ENCODE measurements at regions not wholly inside any gene's neighbourhood (a gene's known extent, or its start where the extent isn't known, plus 50 kb on each side); places are given as distances from the start of the nearest gene placed in this dataset.

DNA sequence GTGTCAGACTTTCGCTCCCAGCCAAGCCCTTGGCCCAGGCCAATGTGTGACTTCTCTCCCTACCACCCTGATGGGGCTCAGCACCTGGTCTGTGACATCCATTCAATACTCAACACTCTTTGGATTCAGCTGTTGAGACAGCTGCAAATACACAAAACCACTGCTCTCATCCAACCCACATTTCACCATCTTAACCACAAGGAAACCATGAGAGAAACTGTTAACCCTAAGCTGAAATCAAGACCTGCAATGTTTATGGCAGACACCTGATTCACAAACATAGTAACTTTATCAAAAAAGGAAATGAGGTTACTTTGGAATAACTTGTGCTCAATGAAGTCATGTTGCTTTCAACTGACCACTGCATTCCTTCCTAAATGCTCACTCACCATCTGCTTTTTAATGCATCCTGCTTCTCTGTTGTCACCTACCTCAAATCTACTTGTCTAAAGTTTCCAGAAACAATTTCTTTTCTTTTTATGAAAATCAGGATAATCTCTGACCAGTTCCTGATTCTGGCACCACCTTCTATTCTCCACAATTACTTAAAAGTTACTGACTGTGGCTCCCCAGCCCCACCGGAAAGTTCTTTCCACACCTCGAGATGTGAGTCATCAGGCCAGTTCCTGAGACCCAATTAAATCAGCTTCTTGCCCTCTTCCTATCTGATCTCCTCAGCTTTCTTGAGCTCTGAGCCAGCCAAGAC, 88.2 kb downstream of the NOG start:
- TF ChIP-seq, protein P1, sequence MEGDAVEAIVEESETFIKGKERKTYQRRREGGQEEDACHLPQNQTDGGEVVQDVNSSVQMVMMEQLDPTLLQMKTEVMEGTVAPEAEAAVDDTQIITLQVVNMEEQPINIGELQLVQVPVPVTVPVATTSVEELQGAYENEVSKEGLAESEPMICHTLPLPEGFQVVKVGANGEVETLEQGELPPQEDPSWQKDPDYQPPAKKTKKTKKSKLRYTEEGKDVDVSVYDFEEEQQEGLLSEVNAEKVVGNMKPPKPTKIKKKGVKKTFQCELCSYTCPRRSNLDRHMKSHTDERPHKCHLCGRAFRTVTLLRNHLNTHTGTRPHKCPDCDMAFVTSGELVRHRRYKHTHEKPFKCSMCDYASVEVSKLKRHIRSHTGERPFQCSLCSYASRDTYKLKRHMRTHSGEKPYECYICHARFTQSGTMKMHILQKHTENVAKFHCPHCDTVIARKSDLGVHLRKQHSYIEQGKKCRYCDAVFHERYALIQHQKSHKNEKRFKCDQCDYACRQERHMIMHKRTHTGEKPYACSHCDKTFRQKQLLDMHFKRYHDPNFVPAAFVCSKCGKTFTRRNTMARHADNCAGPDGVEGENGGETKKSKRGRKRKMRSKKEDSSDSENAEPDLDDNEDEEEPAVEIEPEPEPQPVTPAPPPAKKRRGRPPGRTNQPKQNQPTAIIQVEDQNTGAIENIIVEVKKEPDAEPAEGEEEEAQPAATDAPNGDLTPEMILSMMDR (IDR thresholded peaks at IDR 0.05): no peak
- no peak for TF ChIP-seq POLR2AphosphoS5 (IDR thresholded peaks at IDR 0.05)

Data from sigmoid colon (tissue), 4 donors.